Frontal cortex (tissue), 3 donors: ENCODE measurements at regions not wholly inside any gene's neighbourhood (a gene's known extent, or its start where the extent isn't known, plus 50 kb on each side); places are given as distances from the start of the nearest gene placed in this dataset.
A peak's percentile ranks its signal among the peaks of the same experiment; 100 is the strongest.
"Not testable (repeated sequence)": the region's sequence is repeated elsewhere in the genome, so short reads cannot be mapped to it uniquely, and the experiment has no call there.

Experiments
- DNase-seq, 2 donors: peaks; one replicate each; pipeline ENCODE4 v3.0.0; 2012; ENCODE audit warnings: low spot score in 2 of 2
- FAIRE-seq: peaks from 2 replicates; lab custom pipeline; 2012; peaks lifted over from hg19 to GRCh38; lab: Jason Lieb, UNC
- donor health status: control.
- donor health status: control.
- donor health status: control.

DNA sequence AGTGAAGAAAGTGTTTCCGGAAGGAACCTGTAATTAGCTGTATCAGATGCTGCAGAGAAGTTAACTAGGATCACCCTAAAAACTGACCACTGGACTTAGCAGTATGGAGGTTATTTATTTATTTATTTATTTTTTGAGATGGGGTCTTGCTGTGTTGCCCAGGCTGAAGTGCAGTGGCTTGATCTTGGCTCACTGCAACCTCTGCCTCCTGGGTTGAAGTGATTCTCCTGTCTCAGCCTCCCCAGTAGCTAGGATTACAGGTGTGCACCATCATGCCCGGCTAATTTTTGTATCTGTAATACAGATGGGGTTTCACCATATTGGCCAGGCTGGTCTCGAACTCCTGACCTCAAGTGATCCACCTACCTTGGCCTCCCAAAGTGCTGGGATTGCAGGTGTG is 156.6 kb upstream of the TBL1XR1 start:
- not testable (repeated sequence) for DNase-seq, FAIRE-seq

DNA sequence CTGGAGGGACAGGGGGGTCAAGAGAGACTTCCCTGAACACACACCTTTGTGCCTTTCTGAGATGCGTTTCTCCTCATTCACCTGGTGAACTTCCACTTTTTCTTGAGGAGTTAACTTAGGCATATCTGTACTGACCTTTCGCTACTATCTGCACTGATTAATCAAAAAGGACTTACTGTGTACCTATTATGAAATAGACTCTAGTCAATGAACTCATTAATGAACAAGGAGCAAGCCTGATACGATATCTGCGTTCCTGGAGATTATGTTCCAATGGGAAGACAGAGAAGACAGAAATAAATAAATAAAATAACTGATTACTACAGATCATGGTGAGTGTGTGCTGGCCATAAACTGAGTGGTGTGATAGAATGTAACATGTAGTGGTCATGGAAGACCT is 157.2 kb upstream of the TBL1XR1 start:
- no peak for DNase-seq
- no peak for FAIRE-seq

DNA sequence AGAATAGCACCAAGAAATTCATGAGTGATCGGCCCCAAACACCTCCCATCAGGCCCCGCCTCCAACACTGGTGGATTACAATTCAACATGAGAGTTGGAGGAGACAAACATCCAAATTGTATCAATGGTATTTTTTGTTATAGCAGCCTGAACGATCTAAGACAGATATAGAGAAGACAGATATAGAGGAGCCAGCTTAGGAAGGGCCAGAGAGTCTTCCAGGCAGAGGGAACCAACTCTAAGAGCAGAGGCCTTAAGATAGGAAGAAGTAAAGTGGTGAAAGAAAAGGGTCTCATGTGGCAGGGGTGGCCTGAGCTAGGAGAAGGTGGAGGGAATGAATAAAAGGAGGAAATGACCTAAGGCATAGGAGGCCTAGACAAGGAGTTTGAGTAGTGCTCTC is 158.8 kb upstream of the TBL1XR1 start:
- FAIRE-seq: no peak
- no peak for DNase-seq

DNA sequence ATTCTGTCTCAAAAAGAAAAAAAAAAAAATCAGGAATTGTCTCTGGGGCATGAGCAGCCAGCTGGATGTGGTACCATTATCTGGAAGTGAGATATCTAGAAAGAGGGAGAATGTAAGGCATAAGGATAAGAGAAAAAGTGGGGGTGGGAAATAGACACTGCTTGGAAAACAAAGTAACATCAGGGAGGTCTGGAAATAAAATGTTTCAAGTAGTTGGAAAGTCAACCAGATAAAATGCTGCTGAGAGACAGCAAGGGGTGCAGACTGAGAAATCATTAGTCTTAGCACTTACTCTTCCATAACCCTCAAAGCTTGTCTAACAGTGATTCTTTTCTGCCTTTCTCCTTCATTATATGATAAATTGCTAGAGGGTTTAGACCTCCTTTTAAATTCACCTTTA is 159.7 kb upstream of the TBL1XR1 start:
- DNase-seq: no peak
- no peak for FAIRE-seq

DNA sequence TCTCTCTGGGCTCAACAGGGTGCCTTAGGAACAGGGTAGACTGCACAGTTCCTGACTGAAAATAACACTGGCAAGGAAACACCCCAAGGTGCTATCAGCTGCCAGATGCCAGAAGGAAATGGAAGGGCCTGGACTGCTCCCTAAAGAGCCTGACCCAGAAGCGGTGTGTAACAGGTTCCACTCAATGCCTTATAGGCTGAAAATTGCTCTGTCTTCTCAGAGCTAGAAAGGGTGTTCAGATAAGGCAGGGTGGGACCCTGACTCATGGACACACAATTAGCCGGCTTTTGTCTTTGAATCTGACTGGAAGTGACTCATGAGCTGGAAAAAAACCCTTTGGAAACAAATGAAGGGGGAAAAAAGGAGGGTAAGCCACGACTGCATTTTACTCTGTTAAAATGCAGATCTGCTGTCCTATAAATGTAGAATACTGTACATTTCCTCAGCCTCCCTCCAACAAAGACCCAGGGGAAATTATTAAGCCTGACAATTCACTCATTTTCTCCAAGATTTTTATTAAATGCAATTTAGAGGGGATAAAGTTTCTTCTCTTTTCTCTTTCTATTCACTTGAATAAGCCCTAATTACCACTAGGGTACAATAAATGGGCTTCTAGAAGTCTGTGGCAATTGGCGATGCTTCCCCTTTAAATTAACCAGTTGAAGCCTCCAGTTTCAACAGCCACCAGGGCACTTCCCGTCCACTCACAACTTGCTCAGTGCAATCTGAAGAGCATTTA is 160.2 kb upstream of the TBL1XR1 start:
- DNase-seq (peak in 1 of 2 donors; percentile 49), FAIRE-seq (no peak)

DNA sequence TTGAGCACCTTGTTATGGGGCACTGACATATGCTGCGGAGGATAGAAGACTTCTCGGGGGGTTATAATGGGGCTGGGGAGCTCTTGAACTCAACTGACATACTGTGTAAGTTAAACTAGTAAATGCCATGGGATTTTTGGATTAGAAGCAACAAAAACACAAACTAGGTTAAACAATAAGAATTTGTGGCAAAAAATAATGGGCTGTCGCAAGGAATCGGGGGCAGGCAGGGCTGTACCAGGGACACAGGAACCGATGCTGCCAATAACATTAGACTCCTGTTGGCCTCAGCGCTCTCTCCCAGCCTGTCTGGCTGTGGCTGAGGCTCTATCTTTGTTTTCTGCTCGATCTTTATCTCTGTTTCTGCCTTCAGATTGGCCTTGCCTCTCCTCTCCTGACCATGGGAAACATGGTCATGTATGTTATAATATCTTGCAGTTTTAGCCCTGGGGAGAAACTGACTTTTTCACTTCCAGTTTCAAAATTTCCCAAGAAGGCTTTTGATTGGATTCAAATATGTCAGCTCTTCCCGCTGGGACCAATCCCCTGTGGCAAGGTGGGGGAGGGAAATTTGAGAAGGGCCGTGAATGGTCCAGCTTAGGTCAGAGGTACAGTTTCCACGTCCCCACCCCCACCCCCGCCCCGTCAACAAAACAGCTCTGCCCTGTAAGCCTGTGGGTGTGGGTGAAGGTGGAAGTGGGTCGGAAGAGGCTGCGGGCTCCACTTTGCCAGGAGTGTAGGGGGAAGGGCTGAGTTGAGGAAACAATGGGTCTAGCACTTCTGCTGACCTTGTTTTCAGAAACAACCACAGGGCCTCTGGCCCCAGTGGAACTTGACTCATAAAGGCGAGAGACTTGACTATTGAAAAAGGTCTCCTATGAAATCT is 161.1 kb upstream of the TBL1XR1 start:
- no peak for FAIRE-seq
- peak in 1 of 2 donors; percentile 24 for DNase-seq

DNA sequence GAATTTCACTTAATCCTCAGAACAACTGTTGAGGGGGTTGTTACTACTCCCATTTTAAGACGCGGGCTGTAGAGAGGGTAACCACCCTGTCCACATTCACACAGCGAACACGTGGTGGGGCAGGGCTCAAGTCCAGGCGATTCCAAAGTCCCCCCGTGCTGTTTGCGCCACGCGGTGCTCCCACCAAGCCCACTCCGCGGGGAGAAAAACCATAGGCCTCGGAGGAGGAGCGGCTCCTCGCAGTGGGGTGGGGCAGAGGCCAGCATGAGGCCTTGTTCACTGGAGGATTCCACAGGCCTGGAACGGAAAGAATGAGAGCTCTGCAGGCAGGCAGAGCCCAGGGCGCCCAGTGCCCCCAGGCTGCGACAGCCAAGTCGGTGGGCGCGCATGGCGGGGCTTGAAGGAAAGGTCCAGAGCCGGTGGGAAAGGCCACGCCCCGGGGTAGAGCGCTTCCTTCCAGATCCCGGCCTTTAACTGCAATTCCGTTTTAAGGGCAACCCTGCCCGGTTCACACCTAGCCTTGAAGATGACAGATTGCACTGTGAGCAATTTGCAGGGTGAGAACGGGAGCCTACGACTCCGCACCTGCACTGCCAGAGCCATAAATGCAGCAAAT is 161.8 kb upstream of the TBL1XR1 start:
- no peak for DNase-seq
- FAIRE-seq: no peak

DNA sequence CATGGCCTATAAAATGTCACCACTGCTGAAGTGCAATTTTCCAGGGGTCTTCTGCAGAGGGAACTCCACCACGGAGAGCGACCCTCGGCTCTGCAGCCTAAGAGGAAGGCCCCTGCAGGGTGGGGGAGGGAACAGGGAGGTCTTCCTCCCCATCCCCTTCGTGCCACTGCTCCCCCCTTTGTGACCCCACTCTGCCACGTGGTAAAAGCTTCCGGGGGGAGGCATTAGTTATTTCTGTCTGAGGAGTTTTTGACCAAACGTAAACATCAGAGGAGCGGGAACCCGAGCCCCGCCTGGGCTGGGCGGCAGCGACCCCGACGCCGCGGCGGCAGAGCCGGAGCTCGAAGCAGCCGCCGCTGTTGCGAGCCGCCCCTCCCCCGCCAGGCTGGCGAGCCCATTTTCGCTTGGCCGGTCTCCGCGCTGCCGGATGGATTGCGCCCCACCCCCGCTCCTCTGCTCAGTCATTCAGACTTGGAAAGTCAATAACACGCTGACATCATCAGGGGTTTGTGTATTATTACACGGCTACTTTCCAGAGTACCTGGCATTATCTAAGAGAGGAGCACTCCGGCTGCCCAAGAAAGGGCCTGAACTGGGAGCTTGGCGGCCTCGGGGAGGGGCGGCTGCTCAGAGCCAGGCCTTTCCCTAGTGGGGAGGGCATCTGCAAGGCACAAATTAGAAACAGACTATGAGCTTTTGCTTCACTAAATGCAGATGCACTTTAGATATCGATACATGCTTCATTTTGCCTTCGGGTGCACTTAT is 162.5 kb upstream of the TBL1XR1 start:
- peak; percentile 89 to 90 for DNase-seq
- FAIRE-seq: no peak

DNA sequence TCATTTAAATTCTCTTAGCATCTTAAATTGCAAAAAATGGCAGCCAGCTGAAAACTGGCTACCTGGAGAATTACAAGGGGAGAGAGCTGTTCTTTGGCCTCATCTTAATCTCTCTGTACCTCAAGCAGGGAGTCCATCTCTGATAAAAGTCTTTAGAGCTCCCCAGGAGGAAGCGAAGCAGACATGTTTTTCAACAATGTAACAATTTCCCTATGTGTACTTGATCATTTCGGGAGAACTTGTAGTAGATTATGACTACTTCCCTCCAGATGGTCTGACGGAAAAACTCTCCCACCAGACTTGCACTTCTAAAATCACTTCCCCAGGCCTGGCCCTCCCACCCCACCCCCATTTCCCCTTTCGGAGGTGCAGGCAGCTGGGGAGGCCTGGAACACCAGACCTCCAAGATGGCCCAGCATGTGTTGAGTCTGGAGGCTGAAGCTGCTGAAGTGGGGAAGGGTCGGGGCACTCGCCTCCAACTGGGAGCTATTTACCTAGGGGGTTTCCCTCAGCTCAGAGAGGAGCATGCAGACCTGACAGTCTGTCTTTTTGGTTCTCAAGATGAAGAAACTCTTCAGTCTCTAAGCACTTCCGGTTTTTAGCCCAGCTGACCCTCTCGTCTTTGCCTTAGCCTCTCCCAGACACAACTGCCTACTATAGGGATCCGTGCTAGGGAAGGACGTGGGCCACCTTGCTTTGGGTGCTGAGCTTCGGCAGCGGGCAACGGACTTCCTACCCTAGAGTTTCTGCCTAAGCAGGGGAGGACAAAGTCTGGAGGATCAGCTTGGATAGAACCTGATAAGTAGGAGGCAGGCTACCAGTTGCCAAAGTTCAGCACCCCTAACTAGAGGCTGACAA is 164.0 kb upstream of the TBL1XR1 start:
- DNase-seq: no peak
- FAIRE-seq: no peak

DNA sequence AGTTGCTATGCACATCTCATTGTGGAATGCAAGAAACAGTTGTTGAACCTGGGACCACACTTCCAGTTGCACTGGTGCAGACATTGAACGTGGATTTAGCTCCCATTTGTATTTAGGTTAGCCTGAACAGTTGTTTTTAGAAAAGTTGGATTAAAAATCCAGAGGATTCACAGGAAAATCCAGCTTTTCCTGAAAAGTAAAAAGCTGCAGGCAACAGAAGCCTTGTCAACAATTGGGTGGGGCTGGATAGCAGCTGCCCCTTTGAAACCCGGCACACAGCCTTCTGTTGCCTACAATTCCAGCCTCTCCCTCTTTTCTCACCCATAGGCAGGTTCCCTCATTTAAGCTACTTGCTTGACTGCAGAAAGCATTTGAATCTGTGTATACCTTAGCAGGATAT is 165.3 kb upstream of the TBL1XR1 start:
- DNase-seq (no peak), FAIRE-seq (no peak)

DNA sequence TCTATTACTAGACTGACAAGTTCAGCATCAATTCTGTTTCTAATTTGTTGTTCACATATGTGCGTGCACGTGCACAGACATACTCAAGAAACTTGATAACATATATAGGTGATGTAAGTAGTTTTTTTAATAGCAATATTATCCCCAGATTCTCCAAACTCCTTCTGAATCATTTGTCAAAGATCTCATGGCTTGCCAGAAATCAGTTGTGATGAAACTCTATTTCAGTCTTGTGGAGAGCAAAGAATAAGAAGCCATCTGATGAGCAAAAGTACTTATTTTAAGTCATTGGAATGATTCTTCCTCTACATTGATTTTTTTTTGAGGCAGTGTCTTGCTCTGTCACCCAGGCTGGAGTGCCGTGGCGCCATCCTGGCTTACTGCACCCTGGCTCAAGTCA is 167.0 kb upstream of the TBL1XR1 start:
- FAIRE-seq (no peak), DNase-seq (no peak)

DNA sequence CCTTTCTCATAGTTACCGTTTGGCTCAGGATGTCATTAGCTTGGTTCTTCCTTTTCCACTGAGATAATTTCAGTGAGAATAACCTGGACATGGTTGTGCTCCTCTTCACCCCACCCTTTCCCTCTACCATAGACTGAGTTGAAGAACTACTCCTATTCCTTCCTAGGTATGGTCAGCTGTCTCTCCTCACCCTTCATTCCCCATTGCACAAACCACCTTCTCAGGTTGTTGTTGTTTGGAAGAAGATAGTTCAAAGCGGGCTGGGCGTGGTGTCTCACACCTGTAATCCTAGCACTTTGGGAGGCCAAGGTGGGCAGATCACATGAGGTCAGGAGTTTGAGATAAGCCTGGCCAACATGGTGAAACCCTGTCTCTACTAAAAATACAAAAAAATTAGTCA is 168.0 kb upstream of the TBL1XR1 start:
- FAIRE-seq: not testable (repeated sequence)

DNA sequence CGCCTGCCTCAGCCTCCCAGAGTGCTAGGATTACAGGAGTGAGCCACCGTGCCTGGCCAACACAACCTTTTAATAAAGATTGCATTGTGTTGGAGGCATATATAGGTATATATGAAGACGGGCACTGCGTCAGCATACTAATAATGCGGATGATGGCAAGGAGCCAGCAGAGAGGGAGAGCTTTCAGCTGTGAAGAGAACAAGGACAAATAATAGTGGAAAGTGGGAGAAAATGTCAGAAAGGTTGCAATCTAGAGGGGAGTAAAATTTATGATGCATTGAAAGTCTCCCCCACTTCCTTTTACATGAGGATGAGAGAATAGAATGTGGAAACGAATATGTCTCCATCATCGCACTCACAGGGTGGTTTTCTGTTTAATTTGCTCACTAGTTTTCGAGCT is 170.5 kb upstream of the TBL1XR1 start:
- FAIRE-seq: no peak
- DNase-seq: no peak

More for the DNA sequence above, 168.0 kb upstream of the TBL1XR1 start:
- DNase-seq: not testable (repeated sequence)

DNA sequence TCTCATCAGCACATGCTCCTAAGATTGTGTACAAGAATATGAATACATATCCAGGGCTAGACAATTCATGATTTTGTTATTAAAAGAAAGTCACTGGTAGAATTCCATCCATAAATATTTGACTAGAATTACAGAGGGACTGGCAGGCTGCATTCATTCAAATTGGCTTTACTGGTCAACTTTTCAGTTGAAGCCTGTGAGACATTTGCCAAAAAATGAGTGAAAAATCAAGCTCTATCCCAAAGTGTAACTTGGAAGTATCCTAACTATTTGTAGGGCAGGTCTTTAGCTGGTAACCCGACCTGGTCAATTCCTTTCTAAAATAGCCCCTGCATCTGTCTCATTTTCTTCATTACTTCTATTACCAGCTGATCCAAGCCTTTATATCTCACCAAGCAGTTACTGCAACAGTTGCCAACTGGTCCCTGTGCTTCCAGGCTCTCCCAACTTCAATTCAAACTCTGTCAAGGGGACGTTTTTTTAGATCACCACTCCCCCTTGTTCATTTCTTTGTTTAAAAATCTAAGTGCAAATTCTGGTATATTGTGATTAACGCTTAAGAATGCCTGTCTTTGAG is 173.1 kb upstream of the TBL1XR1 start:
- FAIRE-seq (no peak), DNase-seq (no peak)

DNA sequence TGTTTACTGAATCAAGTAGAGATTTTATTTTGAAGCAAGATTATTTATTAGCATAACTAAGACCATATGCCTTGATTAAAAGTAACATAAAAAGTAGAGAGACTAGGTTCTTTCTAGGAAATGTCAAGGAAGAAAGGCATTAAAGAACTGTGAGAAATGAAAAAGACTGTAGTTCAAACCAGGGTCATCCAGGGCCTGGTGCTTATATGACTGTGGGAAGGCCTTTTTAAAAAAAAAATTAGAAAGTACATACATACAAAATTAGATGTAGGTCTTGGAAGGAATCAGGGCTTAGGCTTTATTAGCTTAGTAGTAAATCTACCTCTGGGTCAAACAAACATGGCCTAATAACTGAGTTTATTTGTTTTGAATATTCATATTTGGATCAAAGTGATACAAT is 173.9 kb upstream of the TBL1XR1 start:
- FAIRE-seq (no peak), DNase-seq (no peak)

DNA sequence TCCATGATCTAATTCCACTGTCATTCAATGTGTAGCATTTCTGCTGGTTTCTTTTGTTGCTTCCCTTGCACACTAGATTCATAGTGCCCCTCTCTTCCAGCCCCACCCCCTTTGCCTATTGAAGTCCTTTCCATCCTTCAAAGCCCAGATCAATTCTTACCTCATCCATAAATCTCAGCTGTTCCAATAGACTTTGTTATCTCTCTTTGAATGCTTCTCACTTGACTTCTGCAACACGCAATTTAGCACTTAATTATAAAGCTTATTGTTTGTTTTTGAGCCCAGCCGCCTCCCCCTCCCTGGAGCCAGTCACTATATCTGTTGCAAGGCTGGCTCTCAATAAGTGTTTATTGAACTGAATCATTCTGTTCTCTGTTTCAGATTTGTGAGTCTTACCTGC is 174.6 kb upstream of the TBL1XR1 start:
- FAIRE-seq (no peak), DNase-seq (no peak)

DNA sequence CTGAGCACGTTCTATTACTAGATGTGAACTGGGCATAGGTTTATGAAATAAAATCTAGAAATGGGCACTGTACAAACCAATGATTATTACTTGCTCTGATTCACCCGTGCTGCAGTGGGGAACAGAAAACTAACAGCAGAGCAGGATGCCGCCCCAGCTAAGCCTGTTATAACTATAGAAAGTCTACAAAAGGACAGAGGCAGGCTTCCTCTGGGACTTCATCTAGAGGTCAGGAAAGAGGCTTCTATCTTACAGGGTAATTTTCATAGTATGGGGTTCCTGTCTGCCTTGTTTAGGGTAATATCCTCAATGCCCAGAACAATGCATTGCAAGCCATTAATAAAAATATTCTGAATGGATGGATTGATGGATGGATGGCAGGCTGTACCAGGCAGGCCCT is 177.0 kb upstream of the TBL1XR1 start:
- DNase-seq: no peak
- no peak for FAIRE-seq

DNA sequence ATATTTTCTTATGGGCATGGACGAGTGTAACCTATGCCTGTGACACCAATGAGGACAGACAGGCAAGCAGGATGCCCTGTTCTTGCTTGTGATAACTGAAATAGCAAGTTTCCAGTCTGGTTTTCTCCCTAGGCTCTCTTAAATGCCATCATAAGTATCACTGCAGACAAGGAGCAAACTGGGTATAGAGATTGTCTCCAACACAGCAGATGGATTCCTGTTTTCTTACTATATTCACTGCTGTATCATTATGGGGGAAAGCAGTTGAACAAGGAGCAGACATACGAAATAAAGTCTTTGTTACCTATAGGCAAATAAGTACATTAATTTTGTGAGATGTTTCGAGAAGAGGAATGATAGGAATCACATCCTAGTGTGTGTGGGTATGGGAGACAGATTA is 178.0 kb upstream of the TBL1XR1 start:
- DNase-seq: no peak
- no peak for FAIRE-seq

DNA sequence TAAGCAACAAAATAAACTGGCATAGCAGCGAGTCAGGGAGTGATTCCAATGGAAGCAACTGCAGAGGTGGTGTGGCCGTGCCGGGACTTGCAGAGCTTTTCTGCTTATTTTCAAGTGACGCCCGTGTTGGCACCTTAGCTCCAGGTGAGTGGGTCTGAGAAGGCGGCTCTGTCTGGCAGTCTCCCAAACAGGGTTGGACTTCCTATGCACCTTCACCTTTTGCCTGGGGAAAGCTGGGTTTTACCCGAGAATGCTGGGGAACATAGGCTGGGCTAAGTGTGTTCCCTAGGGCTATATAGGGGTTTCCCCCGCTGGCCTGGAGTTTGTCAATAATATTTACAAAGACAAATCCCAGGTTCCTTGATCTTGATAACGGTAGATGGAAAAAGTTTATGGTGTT is 179.9 kb upstream of the TBL1XR1 start:
- DNase-seq (no peak), FAIRE-seq (no peak)
